CD4-positive, alpha-beta memory T cell (primary cell): ENCODE measurements at regions not wholly inside any gene's neighbourhood (a gene's known extent, or its start where the extent isn't known, plus 50 kb on each side); places are given as distances from the start of the nearest gene placed in this dataset.
"Not testable (repeated sequence)": the region's sequence is repeated elsewhere in the genome, so short reads cannot be mapped to it uniquely, and the experiment has no call there.

Source experiments
- CTCF ChIA-PET: fragments of 350-600 bp; sonication (Branson Sonifier 250); formaldehyde crosslinking; loops from one replicate; lab custom pipeline; 2021; ENCODE audit warnings: inconsistent platforms; ENCODE audit not compliant: partially characterized antibody; lab: Charles Lee
- POLR2A ChIA-PET: fragments of 350-600 bp; sonication (Branson Sonifier 250); formaldehyde crosslinking; loops from one replicate; lab custom pipeline; 2021; ENCODE audit not compliant: partially characterized antibody; lab: Charles Lee
- DNase-seq, 5 donors: peaks; one replicate each; pipeline versions ENCODE4 v3.0.0 to v3.0.0-alpha.2; 2020 to 2022; ENCODE audit warnings: mixed read lengths in 1 of 5
- H3K27ac ChIP-seq: one replicate; pipeline ENCODE4 v1.7.0; 2013; ENCODE audit warnings: low read depth, low read length
- H3K27me3 ChIP-seq: 2 replicates; pipeline ENCODE4 v1.7.0; 2013; ENCODE audit warnings: mild to moderate bottlenecking, low read length, moderate library complexity; ENCODE audit not compliant: insufficient read depth
- H3K36me3 ChIP-seq: 2 replicates; pipeline ENCODE4 v1.7.0; 2013; ENCODE audit warnings: mild to moderate bottlenecking, low read length, moderate library complexity; ENCODE audit not compliant: insufficient read depth
- H3K4me1 ChIP-seq: 2 replicates; pipeline ENCODE4 v1.7.0; 2013; ENCODE audit warnings: mild to moderate bottlenecking, low read length, moderate library complexity; ENCODE audit not compliant: insufficient read depth
- H3K4me3 ChIP-seq, 2 donors: one replicate each; pipeline ENCODE4 v1.7.0; 2013; ENCODE audit warnings: low read length in 2 of 2, mild to moderate bottlenecking in 1 of 2
- H3K9me3 ChIP-seq, 2 donors: one replicate each; pipeline ENCODE4 v1.7.0; 2013; ENCODE audit warnings: low read length in 2 of 2, control low read depth in 1 of 2; ENCODE audit not compliant: control insufficient read depth in 1 of 2
- H3K27ac Mint-ChIP-seq, 7 donors: one replicate each; pipeline ENCODE4 v1.8.0; 2020 to 2021; ENCODE audit warnings: mixed read lengths in 7 of 7, mild to moderate bottlenecking in 6 of 7, inconsistent platforms in 3 of 7, moderate library complexity in 3 of 7
- H3K27me3 Mint-ChIP-seq, 2 donors: one replicate each; pipeline ENCODE4 v1.8.0; 2020 to 2021; ENCODE audit warnings: mixed read lengths in 2 of 2
- H3K36me3 Mint-ChIP-seq, 2 donors: one replicate each; pipeline ENCODE4 v1.8.0; 2020 to 2021; ENCODE audit warnings: mixed read lengths in 2 of 2, inconsistent platforms in 1 of 2, mild to moderate bottlenecking in 1 of 2
- H3K4me1 Mint-ChIP-seq, 4 donors: one replicate each; pipeline ENCODE4 v1.8.0; 2020 to 2021; ENCODE audit warnings: mixed read lengths in 4 of 4, mild to moderate bottlenecking in 1 of 4
- H3K4me3 Mint-ChIP-seq, 8 donors: one replicate each; pipeline ENCODE4 v1.8.0; 2020 to 2021; ENCODE audit warnings: mixed read lengths in 8 of 8, mild to moderate bottlenecking in 7 of 8, moderate library complexity in 6 of 8, inconsistent platforms in 3 of 8
- H3K9me3 Mint-ChIP-seq, 8 donors: one replicate each; pipeline ENCODE4 v1.8.0; 2020 to 2021; ENCODE audit warnings: mixed read lengths in 8 of 8, mild to moderate bottlenecking in 5 of 8, inconsistent platforms in 3 of 8, moderate library complexity in 1 of 8
- intact Hi-C: fragments of 100-400 bp; cut with micrococcal nuclease; formaldehyde crosslinking; loops from one replicate; pipeline ENCODE4 v1.15.1; 2023

DNA sequence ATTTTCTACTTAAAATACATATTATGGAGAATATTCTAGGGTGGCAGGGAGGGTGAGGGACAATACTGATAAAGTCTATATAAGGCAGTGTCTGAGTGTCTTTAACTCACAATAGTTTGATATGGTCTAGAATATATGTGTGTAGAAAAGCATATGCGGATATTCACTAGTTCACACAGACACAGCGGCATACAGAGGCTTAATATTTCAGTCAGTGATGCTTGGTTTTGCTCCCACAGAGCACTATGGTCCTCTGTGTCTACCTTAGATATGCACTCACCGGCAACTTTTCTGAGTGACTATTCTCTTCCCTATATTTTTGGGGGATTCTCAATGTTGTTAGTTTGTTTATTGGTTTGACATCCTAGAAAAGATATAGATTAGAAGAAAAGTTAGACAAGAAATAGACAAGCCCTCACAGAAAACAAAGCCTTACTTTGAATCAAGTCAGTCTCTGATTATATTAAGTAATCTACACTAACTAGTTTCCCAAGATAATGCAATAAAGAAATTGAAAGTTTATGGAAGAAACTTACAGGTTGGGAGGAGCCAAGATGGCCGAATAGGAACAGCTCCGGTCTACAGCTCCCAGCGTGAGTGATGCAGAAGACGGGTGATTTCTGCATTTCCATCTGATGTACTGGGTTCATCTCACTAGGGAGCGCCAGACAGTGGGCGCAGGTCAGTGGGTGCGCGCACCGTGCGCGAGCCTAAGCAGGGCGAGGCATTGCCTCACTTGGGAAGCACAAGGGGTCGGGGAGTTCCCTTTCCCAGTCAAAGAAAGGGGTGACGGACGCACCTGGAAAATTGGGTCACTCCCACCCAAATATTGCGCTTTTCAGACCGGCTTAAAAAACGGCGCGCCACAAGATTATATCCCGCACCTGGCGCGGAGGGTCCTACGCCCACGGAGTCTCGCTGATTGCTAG is 578.4 kb upstream of the FOXG1 start:
- H3K4me1 Mint-ChIP-seq, H3K36me3 Mint-ChIP-seq, H3K4me3 Mint-ChIP-seq, H3K27ac ChIP-seq, H3K4me1 ChIP-seq, H3K27me3 ChIP-seq, H3K27ac Mint-ChIP-seq, CTCF ChIA-PET, H3K9me3 ChIP-seq, H3K36me3 ChIP-seq, intact Hi-C loops, H3K4me3 ChIP-seq, DNase-seq, H3K27me3 Mint-ChIP-seq, POLR2A ChIA-PET: not testable (repeated sequence)
- peaks cover 0 to 21% (median 6%) of the 10 kb centered on the region in 8 donors for H3K9me3 Mint-ChIP-seq

DNA sequence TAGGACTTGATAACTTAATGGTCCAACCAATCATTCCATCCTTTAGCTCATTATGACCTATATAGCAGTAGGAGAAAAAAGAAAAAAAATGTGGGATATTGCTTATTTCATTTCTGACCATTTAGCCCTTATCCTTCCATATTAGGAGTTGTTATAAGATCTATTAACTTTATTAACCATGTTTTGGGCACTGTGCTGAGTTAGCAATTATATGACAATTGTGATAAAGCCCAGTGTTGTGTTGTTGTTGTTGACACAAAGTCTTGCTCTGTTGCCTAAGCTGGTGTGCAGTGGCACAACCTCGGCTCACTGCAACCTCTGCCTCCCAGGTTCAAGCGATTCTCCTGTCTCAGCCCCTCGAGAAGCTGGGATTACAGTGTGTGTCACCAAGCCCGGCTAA is 569.7 kb upstream of the FOXG1 start:
- POLR2A ChIA-PET, result no interaction called here

DNA sequence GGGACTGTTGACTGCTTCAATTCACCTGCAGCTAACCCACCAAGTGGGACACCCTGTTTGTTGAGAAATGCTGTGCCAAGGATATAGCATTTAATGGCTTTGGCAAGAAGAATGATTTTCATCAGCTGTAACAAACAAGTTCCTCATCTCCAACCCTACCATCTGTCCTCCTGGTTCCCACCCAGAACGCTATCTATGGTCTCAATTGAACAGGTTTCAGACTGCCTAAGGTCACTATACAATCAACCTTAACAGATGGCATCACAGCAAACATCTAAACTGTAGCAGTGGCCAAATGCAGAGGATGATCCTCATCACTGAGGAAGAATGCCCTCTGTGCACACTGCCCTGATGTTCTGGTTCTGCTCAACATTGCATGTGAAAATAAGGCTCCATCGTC is 546.2 kb upstream of the FOXG1 start:
- no peaks in the 10 kb centered on the region for H3K27me3 ChIP-seq

More for the DNA sequence above, 569.7 kb upstream of the FOXG1 start:
- Histone ChIP-seq H3K36me3 (no peaks in the 10 kb centered on the region), H3K4me1 (no peaks in the 10 kb centered on the region), H3K4me3 (no peak overlapping the region), H3K27me3 (no peaks in the 10 kb centered on the region), H3K27ac (no peak overlapping the region), H3K9me3 (no peaks in the 10 kb centered on the region)
- intact Hi-C loops, result no loop called here
- Mint-ChIP-seq H3K4me3 (no peak overlapping the region), H3K9me3 (peaks cover 3 to 15% (median 5%) of the 10 kb centered on the region in 8 donors), H3K27me3 (no peaks in the 10 kb centered on the region), H3K27ac (no peak overlapping the region), H3K4me1 (no peaks in the 10 kb centered on the region), H3K36me3 (no peaks in the 10 kb centered on the region)
- CTCF ChIA-PET, result no interaction called here
- no peak for DNase-seq

DNA sequence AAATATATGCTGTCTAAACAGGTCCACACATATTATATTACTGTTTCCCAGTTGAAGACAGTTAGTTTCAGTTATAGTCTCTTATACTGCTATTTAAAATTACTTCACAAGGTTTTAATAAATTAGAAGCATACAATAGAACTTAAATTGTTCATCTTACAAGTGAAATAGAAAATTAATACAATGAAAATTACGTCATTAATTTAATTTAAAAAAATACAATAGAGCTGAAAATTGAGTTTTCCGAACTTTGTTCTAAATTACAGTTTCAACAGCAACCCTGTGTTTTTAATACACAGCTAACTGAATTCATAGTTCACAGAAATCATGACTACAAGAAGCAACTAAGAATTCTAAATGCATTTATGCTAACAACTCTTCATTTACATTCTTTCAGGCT is 525.7 kb upstream of the FOXG1 start:
- H3K27me3 Mint-ChIP-seq, result no peaks in the 10 kb centered on the region
- no peak overlapping the region for H3K4me3 Mint-ChIP-seq
- peaks cover 5 to 38% (median 26%) of the 10 kb centered on the region in 8 donors for H3K9me3 Mint-ChIP-seq
- no peaks in the 10 kb centered on the region for H3K4me1 ChIP-seq
- H3K4me3 ChIP-seq, result no peak overlapping the region
- ChIA-PET POLR2A (no interaction called here), CTCF (no interaction called here)
- no peaks in the 10 kb centered on the region for H3K4me1 Mint-ChIP-seq
- DNase-seq, result no peak
- H3K9me3 ChIP-seq, result peaks cover 0 to 5% of the 10 kb centered on the region in 2 donors
- H3K27ac ChIP-seq, result no peak overlapping the region
- H3K36me3 Mint-ChIP-seq, result no peaks in the 10 kb centered on the region
- no peak overlapping the region for H3K27ac Mint-ChIP-seq
- no peaks in the 10 kb centered on the region for H3K27me3 ChIP-seq
- intact Hi-C loops, result no loop called here
- H3K36me3 ChIP-seq, result no peaks in the 10 kb centered on the region

More for the DNA sequence above, 546.2 kb upstream of the FOXG1 start:
- H3K4me3 ChIP-seq, result no peak overlapping the region
- Mint-ChIP-seq H3K4me1 (no peaks in the 10 kb centered on the region), H3K36me3 (no peaks in the 10 kb centered on the region), H3K27ac (no peak overlapping the region), H3K4me3 (no peak overlapping the region), H3K27me3 (no peaks in the 10 kb centered on the region), H3K9me3 (peaks cover 4 to 15% (median 10%) of the 10 kb centered on the region in 8 donors)
- ChIA-PET POLR2A (no interaction called here), CTCF (no interaction called here)
- DNase-seq, result no peak
- no peaks in the 10 kb centered on the region for H3K9me3 ChIP-seq
- no peaks in the 10 kb centered on the region for H3K36me3 ChIP-seq
- H3K27ac ChIP-seq, result no peak overlapping the region
- no peaks in the 10 kb centered on the region for H3K4me1 ChIP-seq
- intact Hi-C loops, result no loop called here

DNA sequence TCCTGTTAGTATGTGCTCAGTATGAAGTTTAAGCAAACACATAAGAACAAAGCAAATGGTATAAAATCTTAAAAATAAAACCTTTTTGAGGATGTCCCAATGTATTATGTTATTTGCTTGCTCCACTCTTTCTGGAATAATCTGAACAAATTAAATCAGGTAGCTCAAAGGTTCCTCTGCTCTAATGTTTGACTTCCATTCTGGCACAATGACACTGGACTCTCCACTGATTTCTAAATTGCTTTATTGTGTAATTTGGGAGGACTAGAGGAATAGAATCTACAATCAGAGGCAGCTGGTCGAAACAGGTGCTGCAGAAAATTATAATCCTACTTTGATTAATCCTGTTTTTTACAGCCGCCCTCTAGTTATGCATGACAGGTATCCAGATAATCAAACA is 523.7 kb upstream of the FOXG1 start:
- Mint-ChIP-seq H3K27me3 (no peaks in the 10 kb centered on the region), H3K36me3 (no peaks in the 10 kb centered on the region), H3K27ac (no peak overlapping the region), H3K4me1 (no peaks in the 10 kb centered on the region), H3K9me3 (peaks cover 5 to 26% (median 16%) of the 10 kb centered on the region in 8 donors), H3K4me3 (no peak overlapping the region)
- Histone ChIP-seq H3K36me3 (no peaks in the 10 kb centered on the region), H3K9me3 (peaks cover 0 to 3% of the 10 kb centered on the region in 2 donors), H3K4me1 (no peaks in the 10 kb centered on the region), H3K4me3 (no peak overlapping the region), H3K27me3 (no peaks in the 10 kb centered on the region), H3K27ac (no peak overlapping the region)
- intact Hi-C loops, result no loop called here
- ChIA-PET POLR2A (no interaction called here), CTCF (no interaction called here)
- no peak for DNase-seq

DNA sequence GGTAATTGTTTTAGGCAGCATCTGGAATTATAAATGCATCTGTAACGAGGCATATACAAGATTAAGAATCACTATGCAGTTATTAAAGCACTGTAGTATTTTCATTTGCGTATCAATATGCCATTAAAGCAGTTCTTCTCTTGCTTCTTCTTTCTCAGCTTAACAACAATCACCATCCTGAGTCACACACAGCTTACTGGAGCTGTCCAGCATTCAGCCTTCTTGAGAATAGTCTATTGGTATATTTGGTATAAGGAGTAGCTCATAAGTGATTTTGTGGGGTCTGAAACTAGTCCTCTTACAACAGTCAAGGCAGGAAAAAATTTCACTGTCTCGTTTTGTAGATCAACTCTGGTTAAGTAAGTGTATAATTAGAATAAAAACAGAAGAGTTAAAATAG is 523.0 kb upstream of the FOXG1 start:
- Mint-ChIP-seq H3K4me1 (no peaks in the 10 kb centered on the region), H3K27me3 (no peaks in the 10 kb centered on the region), H3K36me3 (no peaks in the 10 kb centered on the region), H3K4me3 (no peak overlapping the region), H3K9me3 (peaks cover 5 to 28% (median 14%) of the 10 kb centered on the region in 8 donors), H3K27ac (no peak overlapping the region)
- Histone ChIP-seq H3K4me3 (no peak overlapping the region), H3K36me3 (no peaks in the 10 kb centered on the region), H3K4me1 (no peaks in the 10 kb centered on the region), H3K27ac (no peak overlapping the region), H3K9me3 (peaks cover 0 to 3% of the 10 kb centered on the region in 2 donors), H3K27me3 (no peaks in the 10 kb centered on the region)
- intact Hi-C loops, result no loop called here
- ChIA-PET POLR2A (no interaction called here), CTCF (no interaction called here)
- no peak for DNase-seq

DNA sequence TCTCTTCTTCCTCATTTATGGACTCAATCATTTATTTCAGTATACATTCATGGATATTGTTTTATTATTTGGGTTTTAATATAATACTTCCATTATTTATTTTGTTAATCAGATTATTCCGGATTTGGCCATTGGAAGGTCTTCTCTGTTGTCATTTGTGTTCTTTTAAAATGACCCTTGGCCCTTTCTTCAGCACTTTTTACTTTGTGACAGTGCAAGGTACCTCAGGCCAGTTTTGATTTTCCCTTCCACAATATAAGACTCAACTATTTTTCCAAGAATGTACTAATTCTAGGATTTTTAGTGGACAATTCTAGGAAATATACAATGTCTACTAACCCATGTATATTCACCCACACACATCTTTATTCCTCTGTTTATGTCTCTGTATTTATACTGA is 521.4 kb upstream of the FOXG1 start:
- H3K36me3 Mint-ChIP-seq, result no peaks in the 10 kb centered on the region
- H3K4me1 Mint-ChIP-seq, result no peaks in the 10 kb centered on the region
- H3K27me3 Mint-ChIP-seq, result no peaks in the 10 kb centered on the region
- Histone ChIP-seq H3K4me1 (no peaks in the 10 kb centered on the region), H3K9me3 (no peaks in the 10 kb centered on the region), H3K4me3 (no peak overlapping the region), H3K27ac (no peak overlapping the region), H3K36me3 (no peaks in the 10 kb centered on the region), H3K27me3 (no peaks in the 10 kb centered on the region)
- peaks cover 1 to 20% (median 10%) of the 10 kb centered on the region in 8 donors for H3K9me3 Mint-ChIP-seq
- ChIA-PET POLR2A (no interaction called here), CTCF (no interaction called here)
- H3K4me3 Mint-ChIP-seq, result no peak overlapping the region
- DNase-seq, result no peak
- intact Hi-C loops, result no loop called here
- H3K27ac Mint-ChIP-seq, result no peak overlapping the region
